GM18511 (cell line): ENCODE measurements at regions not wholly inside any gene's neighbourhood (a gene's known extent, or its start where the extent isn't known, plus 50 kb on each side); places are given as distances from the start of the nearest gene placed in this dataset.

Experiments
- ATAC-seq: cut with Tn5 transposase; IDR thresholded peaks from one replicate; pipeline ENCODE4 v1.9.1; 2021; ENCODE audit warnings: mild to moderate bottlenecking, moderate library complexity; ENCODE audit not compliant: unreplicated experiment

DNA sequence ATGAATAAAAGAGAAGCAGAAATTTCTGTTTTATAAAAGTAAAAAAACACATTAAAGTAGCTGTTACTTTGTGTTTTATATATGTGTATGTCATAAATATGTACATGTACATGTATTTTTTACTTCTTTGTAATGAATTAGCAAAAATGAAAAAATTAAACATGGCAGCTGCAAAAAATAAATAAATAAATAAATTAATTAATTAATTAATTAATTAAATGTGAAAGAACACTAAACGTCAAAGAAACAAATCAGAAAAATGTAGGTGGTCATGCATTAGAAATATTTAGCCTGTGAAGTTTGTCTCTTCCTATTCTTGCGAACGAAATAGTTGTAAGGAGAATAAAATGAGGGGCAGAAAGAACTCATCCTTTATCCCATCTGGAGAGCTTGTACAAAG, 357.0 kb downstream of the ZIC4 start:
- no peak for ATAC-seq

DNA sequence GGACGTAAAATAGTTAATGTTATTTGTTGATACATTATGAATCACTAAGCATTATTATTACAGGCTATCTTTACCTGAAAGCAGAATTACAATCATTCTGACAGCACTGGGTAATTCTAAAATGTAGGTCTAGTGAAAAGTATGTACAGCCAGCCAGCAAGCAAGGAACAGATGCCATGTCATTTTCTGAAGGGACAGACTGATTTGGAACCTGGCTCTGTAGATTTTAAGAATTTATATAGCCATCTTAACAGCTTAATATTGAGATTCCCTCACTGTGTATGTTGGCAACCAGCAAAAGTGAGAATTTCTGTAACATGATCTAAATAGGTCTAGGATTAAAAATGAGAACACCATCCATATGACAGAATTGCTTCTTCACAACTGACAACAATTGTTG, 359.4 kb downstream of the ZIC4 start:
- no peak for ATAC-seq

DNA sequence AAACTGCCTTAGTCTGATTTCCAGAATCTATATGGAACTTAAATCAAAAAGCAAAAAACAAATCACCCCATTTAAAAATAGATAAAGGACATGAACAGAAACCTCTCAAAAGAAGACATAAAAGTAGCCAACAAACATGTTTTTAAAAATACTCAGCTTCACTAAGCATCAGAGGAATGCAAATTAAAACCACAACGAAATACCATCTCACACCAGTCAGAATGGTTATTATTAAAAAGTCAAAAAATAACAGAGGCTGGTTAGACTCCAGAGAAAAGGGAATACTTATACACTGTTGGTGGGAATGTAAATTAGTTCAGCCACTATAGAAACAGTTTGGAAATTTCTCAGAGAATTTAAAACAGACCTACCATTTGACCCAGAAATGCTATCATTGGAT, 367.9 kb downstream of the ZIC4 start:
- ATAC-seq, result no peak

DNA sequence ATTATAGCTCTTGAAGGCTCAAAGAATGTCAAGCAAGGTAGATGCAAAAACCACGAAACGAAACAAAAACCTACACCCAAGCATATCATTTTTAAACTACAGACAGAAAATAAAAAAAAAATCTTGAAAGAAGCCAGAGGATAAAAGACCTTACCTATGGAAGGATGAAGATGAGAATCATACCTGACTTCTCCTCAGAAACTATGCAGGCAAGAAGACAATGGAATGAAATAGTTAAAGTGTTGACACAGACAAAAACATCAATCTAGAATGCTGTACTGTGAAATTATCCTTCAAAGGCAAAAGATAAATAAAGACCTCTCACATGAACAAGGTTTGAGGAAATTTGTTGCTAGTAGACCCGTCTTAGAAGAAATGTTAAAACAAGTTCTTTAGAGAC, 372.0 kb downstream of the ZIC4 start:
- no peak for ATAC-seq

- ATAC-seq, result no peak
Measured at GRCh38 chr3:147030274-147030673, 376.1 kb downstream of the ZIC4 start.

DNA sequence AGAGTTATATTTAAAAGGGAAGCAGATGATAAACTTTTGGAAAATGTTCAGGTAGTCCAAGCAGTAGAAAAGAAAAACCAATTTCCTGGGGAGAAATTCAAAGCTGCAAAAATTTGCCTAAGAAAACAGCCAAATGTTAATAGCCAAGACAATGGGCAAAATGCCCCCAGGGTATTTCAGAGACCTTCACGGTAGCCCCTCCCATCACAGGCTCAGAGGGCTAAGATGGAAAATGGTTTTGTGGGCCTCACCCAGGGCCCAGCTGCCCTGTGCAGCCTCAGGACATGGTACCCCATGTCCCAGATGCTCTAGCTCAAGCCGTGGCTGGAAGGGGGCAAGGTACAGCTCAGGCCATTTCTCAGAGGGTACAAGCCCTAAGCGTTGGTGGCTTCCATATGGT, 391.0 kb downstream of the ZIC4 start:
- no peak for ATAC-seq

DNA sequence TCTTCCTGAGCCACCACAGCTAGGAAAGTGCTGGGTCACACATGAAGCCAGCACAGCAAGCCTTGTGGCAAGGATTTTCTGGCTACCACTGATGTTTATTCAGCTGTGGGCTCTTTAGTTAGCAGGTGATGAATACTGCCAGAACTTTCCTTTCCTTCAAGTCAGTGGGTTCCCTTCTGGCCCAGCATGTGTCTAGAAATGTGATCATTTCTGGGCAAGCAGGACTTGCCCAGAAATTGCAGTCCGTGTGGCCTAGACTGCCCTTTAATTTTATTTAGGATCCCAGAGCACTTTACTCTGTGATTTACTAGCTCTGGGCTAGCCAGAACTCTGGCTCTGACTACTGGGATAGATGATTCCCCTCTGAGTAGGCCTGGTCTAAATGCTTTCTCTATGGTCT, 397.5 kb downstream of the ZIC4 start:
- no peak for ATAC-seq

DNA sequence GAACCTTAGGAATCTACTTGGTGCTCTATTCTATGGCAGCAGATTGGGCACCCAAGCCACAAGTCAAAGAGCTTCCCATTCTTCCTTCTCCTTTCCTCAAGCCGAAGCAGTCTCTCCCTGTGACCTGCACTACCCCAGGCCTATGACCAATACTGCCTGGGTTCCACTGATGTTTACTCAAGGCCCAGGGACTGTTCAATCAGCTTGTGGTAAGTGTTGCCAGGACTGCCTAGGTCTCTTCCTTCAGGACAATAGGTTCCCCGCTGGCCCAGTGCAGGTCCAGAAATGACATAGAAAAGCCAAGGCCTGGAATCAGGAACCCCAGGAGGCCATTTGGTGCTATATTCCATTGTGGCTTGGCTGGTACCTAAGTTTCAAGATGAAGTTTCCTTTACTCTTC, 397.9 kb downstream of the ZIC4 start:
- no peak for ATAC-seq

- ATAC-seq, result no peak
Measured at GRCh38 chr3:147007736-147008245, 398.6 kb downstream of the ZIC4 start.

GRCh38 chr3:147002721-147003120, 397.6 kb upstream of the PLSCR5 start:
- no peak for ATAC-seq

DNA sequence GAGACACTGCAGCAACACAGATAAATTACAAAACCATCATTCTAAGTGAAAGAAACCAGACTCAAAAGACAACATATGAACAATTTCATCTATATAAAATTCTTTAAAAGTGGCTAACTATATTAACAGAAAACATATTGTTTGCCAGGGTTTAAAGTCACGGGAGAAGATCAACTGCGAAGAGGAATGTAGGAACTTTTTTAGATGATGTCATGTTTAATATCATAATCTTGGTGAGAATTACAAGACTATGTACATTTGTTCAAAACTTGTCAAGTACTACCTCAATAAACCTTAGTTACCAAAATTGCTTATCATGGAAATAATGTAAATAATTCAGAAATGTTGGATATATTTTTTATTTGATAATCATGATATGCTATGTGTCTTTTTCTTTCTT, 395.1 kb upstream of the PLSCR5 start:
- no peak for ATAC-seq

DNA sequence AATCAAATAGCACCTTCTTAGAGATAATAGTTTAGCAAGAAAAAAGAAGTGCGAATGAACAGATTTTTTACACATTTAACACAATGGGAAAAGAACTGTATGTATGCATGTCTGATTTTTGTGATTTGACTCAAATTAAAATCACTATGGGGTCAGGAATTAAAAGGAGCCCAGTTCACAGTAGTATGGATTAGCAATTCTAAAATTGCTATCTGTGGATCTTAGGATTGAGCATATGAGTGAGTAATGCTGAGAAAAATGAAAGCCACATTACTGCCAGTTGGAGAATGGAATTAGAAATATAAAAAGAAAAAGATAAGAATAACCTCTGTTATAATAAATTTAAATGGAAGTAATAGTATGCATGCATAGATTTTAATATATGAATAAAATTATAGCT, 386.8 kb upstream of the PLSCR5 start:
- ATAC-seq, result no peak

DNA sequence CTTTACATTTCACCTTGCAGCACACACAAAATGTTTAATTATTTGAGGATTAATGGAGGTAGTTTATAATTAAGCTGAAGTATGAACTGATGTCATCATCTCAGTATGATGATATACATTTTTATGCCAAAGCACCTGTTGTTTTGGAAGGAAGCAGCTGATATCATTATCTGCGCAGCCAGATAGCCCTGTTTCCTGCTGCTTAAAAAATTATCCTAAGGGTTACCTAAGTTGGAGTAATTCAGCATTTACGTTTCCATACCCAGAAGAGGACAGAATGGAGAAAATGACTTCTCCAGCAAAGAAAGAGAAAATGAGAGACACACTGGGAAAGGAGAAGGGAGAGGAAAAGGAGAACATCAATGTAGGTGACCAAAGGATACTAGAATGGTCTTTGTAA, 370.3 kb upstream of the PLSCR5 start:
- ATAC-seq, result no peak

DNA sequence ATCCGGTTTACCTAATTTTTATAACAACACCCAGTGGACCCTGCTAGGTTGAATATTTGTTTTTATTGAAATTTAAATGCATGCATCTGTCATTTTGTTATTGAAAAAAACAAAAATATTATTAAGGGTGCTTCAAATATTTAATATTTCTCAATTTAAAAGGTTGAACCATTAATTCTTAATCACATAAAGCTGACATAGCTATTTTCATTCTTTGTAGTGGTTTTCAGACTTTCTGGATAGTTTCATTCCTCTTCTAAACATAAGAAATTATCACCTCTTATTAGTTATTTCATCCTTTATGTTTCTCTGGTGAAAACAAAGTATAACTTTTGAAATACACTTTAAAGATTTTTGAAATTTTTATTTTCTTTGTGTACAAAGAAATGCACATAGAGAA, 369.9 kb upstream of the PLSCR5 start:
- ATAC-seq, result no peak

DNA sequence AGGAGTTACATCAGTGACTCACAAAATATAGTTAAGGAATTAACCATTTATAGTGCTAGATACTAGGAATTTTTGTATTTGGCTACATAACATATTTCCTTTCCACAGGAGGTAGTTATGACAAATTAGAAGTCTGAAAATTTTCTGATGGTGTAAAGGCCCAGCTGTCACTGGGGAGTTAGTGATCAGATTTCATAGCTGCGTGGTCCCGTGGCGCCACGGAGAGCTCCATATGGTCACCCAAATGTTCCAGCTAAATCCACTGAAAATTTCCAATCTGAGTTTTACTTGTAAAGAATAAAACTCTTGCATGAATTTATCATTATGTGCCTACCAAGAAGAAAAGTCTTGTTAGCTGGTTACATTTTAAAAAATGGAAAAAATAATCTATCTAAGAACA, 368.9 kb upstream of the PLSCR5 start:
- no peak for ATAC-seq

DNA sequence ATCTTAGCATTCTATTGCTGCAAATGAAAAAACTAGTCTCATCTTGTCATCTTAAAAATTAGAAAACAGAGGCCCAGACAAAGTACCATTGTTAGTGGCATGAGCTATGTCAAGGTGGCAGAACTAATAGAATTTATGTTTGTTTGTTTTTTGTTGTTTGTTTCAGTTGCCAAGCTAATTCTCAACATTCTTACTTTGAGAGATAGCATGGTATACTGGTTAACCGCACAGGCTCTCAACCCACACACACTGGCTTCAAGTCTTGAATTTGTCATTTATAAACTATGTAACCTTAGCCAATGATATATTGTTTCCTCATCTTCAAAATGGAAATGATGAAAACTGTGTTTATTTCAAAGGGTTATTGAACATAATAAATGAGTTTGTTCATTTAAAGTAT, 367.6 kb upstream of the PLSCR5 start:
- ATAC-seq, result no peak

DNA sequence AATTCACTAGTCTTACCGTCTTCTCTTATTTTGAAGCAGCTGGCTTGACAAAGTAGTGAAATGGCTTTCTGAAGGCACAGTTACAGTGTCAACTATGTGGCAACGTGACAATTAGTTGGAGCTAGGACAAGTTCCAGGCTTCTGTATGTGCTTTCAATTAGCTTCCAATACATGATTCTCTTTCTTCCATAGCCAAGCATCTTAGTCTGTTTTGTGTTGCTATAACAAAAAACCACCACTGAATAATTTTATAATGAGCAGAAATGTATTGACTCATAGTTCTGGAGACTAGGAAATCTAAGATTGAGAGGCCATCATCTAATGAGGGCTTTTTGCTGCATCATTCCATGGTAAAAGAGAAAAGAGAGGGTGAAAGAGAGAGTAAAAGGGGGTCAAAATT, 365.1 kb upstream of the PLSCR5 start:
- ATAC-seq, result no peak

DNA sequence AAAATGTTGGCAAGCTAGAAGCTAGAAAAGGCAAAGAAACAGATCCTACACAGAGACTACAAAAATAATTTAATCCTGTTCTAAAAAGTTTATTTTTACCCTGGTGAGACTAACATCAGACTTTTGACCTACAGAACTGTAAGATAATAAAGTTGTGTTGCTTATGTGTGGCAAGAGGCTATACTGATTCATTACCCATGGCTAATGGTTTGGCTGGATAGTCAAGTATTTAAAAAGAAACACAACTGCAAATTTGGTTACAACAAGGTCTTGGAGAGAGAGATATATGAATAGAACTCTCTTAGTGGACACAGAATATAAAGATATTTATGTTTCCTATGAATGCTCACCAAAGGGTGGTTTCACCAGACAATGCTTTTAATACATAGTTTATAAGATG, 364.2 kb upstream of the PLSCR5 start:
- ATAC-seq, result no peak

GRCh38 chr3:146968204-146968651, 363.1 kb upstream of the PLSCR5 start:
- ATAC-seq, result no peak

DNA sequence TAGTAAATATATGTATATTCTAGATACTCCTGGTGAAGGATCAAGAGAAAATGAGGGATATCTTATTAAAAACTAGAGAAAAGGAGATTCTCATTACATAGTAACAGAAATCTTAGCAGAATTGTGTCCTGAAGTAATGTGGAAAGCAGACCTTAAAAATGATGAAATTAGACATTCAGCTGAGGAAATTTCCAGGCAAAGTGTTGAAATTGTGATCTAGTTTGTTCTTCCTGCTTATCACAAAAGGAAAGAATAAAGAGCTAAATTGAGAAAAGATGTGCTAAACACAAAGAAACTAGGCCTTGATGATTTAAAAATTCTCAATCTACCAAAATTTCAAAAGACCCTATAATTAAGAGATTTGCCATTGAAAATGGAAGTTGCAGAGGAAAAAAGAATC, 362.6 kb upstream of the PLSCR5 start:
- no peak for ATAC-seq

DNA sequence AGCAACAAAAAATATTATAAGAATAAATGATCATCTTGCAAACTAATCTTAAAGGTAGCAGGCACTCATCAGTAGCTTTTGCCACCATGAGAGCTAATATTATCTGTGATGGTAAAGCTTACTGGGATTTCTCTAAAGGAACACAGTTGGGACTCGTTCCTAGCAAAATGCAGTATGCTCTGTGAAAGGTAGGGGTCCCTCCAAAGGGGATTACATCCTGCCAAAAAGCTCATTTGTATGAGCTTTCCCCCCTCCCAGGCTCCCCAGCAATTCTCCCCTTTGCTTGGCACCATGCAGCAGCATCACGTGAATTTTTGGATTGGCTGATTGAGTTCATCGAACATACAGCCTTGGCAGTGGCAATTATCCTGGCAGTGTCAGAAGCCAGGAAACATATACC, 361.0 kb upstream of the PLSCR5 start:
- no peak for ATAC-seq

DNA sequence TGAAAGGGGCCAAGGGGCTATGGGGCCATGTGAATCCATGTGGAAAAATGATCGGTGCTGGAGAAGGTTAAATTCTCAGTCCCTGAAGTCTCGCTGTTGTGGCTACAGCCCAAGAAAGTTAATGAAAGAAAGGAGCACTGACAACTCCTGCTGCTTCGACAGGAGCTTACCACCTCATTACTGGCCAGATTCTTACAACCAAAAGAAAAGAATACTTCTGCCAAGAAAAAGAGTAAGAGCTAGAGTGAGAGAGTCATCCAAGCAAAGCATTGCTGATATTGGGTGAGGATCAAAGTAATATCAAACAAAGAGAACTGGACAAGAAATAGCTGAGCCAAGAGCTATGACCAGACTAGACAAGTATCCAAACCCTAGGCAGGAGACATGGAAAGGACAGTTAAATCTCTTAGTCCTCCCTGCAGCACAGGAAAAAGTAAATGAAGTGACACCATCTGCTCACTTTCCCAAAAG, 348.4 kb upstream of the PLSCR5 start:
- ATAC-seq, result no peak

- ATAC-seq, result no peak
Measured at GRCh38 chr3:146948985-146949384, 343.8 kb upstream of the PLSCR5 start.

DNA sequence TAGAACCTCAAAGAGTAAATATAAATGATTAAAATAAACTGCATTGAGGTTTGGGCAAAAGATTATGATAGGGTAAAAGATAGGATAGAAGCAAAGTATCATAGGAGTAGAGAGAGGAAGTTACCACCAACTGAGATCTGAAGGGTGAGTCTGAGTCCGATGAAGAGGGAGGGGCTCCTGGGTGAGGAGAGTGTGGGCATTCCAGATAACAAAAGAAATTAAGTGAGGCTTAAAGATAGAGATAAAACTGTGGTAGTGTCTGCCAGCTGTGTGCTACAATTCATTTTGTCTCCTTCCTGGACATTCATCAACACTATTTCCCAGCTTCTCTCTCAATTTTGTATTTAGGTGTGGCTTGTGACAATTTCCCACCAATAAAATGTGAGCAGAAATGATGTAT, 343.0 kb upstream of the PLSCR5 start:
- no peak for ATAC-seq
